HT1080 (cell line): ENCODE measurements at regions not wholly inside any gene's neighbourhood (a gene's known extent, or its start where the extent isn't known, plus 50 kb on each side); places are given as distances from the start of the nearest gene placed in this dataset.
A peak's percentile ranks its signal among the peaks of the same experiment; 100 is the strongest.

Source experiments
- DNase-seq: peaks from one replicate; pipeline ENCODE4 v3.0.0-alpha.2; 2015; ENCODE audit warnings: low read depth

- no peak for DNase-seq
Measured at GRCh38 chr3:151992326-151993041, 119.0 kb downstream of the SUCNR1 start.

GRCh38 chr3:151995091-151995490, 121.6 kb downstream of the SUCNR1 start:
- DNase-seq: no peak

GRCh38 chr3:151998744-151999143, 125.3 kb downstream of the SUCNR1 start:
- DNase-seq: no peak

- no peak for DNase-seq
Measured at GRCh38 chr3:151999936-152000335, 126.5 kb downstream of the SUCNR1 start.

GRCh38 chr3:152011812-152012735, 138.6 kb downstream of the SUCNR1 start:
- DNase-seq: no peak

GRCh38 chr3:152019508-152019907, 146.1 kb downstream of the SUCNR1 start:
- DNase-seq: no peak

GRCh38 chr3:152021951-152022461, 148.6 kb downstream of the SUCNR1 start:
- DNase-seq: peak; percentile 94

GRCh38 chr3:152026033-152026556, 152.7 kb downstream of the SUCNR1 start:
- peak; percentile 95 for DNase-seq

- DNase-seq: no peak
Measured at GRCh38 chr3:152030320-152030719, 156.9 kb downstream of the SUCNR1 start.

GRCh38 chr3:152031321-152031720, 157.9 kb downstream of the SUCNR1 start:
- no peak for DNase-seq

- no peak for DNase-seq
Measured at GRCh38 chr3:152037297-152037696, 163.9 kb downstream of the SUCNR1 start.

- DNase-seq: no peak
Measured at GRCh38 chr3:152037953-152038352, 164.5 kb downstream of the SUCNR1 start.

- DNase-seq: no peak
Measured at GRCh38 chr3:152038490-152038889, 165.0 kb downstream of the SUCNR1 start.

GRCh38 chr3:152039887-152040286, 166.4 kb downstream of the SUCNR1 start:
- peak; percentile 23 for DNase-seq

GRCh38 chr3:152040319-152040718, 166.9 kb downstream of the SUCNR1 start:
- DNase-seq: no peak

GRCh38 chr3:152043620-152044019, 170.2 kb downstream of the SUCNR1 start:
- DNase-seq: no peak

- DNase-seq: no peak
Measured at GRCh38 chr3:152046280-152046679, 172.8 kb downstream of the SUCNR1 start.

- DNase-seq: peak; percentile 19
Measured at GRCh38 chr3:152047465-152047864, 174.0 kb downstream of the SUCNR1 start.

- DNase-seq: no peak
Measured at GRCh38 chr3:152048831-152049230, 175.4 kb downstream of the SUCNR1 start.

- peak; percentile 21 for DNase-seq
Measured at GRCh38 chr3:152050903-152051302, 177.5 kb downstream of the SUCNR1 start.

- DNase-seq: peak; percentile 39
Measured at GRCh38 chr3:152051501-152052404, 178.3 kb downstream of the SUCNR1 start.
